Coronary artery (tissue), 2 donors: ENCODE measurements at regions not wholly inside any gene's neighbourhood (a gene's known extent, or its start where the extent isn't known, plus 50 kb on each side); places are given as distances from the start of the nearest gene placed in this dataset.

Experiments
- DNase-seq: peaks from one replicate; pipeline ENCODE4 v3.0.0-alpha.2; 2017; ENCODE audit warnings: low spot score
- H3K27ac ChIP-seq, 2 donors: fragments of 200-600 bp; sonication (generic); one replicate each; pipeline ENCODE4 v1.5.1; 2016 to 2019
- H3K4me3 ChIP-seq: fragments of 200-600 bp; sonication (generic); 2 replicates; pipeline ENCODE4 v1.5.1; 2016; ENCODE audit warnings: mild to moderate bottlenecking, moderate library complexity
- TF ChIP-seq, protein P1 (sequence below): fragments of 200-600 bp; sonication (generic); IDR thresholded peaks from one replicate; pipeline ENCODE4 v1.5.1; 2019; ENCODE audit warnings: antibody characterized with exemption

DNA sequence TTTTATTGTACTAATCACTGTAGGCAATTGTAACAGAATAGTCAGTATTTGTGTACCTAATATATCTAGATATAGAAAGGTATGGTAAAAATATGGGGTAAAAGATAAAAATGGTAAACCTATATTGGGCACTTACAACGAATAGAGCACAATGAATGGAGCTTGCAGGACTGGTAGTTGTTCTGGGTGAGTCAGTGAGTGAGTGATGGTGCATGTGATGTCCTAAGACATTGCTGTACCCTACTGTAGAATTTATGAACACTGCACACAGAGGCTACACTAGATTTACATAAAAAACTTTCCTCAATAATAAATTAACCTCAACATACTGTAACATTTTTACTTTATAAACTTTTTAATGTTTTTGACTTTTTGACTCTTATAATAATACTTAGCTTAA lies 274.3 kb upstream of the PPP2R3A start:
- no peak for DNase-seq
- TF ChIP-seq, protein P1, sequence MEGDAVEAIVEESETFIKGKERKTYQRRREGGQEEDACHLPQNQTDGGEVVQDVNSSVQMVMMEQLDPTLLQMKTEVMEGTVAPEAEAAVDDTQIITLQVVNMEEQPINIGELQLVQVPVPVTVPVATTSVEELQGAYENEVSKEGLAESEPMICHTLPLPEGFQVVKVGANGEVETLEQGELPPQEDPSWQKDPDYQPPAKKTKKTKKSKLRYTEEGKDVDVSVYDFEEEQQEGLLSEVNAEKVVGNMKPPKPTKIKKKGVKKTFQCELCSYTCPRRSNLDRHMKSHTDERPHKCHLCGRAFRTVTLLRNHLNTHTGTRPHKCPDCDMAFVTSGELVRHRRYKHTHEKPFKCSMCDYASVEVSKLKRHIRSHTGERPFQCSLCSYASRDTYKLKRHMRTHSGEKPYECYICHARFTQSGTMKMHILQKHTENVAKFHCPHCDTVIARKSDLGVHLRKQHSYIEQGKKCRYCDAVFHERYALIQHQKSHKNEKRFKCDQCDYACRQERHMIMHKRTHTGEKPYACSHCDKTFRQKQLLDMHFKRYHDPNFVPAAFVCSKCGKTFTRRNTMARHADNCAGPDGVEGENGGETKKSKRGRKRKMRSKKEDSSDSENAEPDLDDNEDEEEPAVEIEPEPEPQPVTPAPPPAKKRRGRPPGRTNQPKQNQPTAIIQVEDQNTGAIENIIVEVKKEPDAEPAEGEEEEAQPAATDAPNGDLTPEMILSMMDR: no peak
- no peak overlapping the region for H3K27ac ChIP-seq

DNA sequence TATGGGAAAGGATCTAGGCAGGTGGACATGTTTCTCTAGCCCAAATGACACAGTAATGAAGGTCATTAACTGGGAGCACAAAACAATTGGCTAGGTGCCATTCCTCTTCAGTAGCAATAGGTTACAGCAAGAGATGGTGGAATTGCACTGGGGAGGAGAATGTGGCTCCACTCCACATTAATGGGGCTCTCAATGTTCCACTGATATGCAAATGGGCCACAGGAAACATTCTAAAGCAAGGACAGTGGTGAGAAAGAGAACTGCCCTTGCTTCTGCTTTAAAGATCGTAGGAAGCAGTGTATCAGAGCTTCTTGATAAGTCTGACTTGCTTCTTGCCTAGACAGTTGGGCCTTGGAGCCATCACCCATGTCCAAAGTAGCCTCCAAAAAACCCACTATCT lies 271.4 kb upstream of the PPP2R3A start:
- TF ChIP-seq, protein P1: no peak
- H3K27ac ChIP-seq: no peak overlapping the region
- no peak for DNase-seq
- H3K4me3 ChIP-seq: no peak overlapping the region

More for the DNA sequence above, 274.3 kb upstream of the PPP2R3A start:
- no peak overlapping the region for H3K4me3 ChIP-seq

DNA sequence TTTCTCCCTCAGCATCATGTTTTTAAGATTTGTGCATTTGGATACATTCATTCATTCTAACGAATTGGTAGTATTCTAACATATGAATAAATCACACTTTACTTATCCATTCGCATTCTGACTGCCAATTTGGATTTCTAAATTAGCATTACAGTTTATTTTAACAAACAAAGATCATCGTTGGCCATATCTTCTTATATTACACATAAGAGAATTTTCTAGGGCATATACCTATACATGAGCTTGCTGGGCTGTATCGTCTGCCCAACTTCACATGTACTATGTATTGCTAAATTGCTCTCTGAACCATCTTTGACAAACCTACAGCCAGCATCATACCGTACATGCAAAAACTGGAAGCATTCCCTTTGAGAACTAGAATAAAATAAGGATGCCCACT lies 265.8 kb upstream of the PPP2R3A start:
- TF ChIP-seq, protein P1: no peak
- H3K4me3 ChIP-seq: no peak overlapping the region
- DNase-seq: no peak
- H3K27ac ChIP-seq: no peak overlapping the region

DNA sequence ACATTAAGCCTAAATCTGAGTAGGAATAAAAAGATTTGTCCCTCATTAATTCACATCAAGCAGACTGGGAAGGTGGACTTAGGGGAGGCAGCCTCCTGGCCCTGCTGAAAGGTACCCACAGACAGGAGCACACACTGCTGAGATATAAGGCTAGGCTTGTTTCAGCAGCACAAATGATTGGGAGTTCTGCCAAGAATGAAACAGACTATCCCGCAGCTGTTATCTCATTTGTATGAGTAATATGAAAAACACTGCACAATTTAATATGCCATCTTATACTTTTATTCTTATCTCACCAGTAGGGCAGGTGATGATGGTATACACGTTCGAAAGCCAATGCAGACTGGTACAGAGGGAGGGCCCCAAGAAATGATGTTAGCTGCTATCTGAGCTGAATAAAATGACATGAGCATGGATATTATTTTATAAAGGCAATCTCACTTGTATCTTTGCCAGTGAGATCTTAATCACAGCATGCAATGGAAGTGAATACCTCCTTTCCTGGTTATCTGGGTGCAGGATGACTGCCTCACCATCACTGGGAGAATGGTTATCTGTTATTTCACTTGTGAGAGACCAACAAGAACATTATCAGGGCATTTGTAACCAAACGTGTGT lies 258.7 kb upstream of the PPP2R3A start:
- no peak overlapping the region for H3K27ac ChIP-seq
- no peak for DNase-seq
- H3K4me3 ChIP-seq: no peak overlapping the region
- TF ChIP-seq, protein P1: no peak

DNA sequence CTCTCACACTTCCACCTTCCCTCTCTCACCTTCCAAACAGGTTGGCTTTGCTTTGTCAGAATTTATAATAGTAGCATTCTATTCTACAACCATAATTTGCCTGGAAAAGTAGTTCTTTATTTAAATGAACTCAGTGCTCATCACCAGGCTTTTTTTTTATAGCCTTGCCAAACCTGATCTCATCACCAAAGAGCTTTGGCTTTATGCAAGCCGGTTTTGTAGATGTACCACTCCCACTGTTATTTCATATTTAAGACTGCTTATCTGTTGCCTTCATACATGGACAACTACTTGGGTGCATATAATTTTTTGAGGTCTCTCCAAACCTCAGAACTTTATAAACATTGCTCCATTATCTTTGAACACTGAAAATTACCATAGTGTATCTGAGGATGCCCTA lies 246.1 kb upstream of the PPP2R3A start:
- Histone ChIP-seq H3K4me3 (no peak overlapping the region), H3K27ac (no peak overlapping the region)
- TF ChIP-seq, protein P1: no peak
- DNase-seq: no peak

DNA sequence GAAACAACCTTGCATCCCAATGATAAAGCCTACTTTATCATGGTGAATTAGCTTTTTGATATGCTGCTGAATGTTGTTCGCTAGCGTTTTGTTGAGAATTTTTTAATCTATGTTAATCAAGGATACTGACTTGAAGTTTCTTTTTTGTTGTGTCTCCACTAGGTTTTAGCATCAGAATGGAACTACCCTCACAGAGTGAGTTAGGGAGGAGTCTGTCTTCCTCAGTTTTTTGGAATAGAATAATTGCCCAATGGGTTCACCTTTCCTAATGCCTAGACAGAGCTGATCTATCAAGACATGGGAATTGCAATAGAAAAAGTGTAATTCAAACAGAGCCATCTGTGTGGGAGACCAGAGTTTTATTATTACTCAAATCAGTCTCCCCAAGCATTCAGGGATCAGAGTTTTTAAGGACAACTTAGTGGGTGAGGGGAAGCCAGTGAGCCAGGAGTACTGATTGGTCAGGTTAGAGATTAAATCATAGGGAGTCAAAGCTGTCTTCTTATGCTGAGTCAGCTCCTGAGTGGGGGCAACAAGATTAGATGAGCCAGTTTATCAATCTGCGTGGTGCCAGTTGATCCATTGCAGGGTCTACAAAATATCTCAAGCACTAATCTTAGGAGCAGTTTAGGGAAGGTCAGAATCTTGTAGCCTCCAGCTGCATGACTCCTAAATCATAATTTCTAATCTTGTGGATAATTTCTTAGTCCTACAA lies 237.4 kb upstream of the PPP2R3A start:
- Histone ChIP-seq H3K27ac (no peak overlapping the region), H3K4me3 (no peak overlapping the region)
- TF ChIP-seq, protein P1: no peak
- DNase-seq: no peak

DNA sequence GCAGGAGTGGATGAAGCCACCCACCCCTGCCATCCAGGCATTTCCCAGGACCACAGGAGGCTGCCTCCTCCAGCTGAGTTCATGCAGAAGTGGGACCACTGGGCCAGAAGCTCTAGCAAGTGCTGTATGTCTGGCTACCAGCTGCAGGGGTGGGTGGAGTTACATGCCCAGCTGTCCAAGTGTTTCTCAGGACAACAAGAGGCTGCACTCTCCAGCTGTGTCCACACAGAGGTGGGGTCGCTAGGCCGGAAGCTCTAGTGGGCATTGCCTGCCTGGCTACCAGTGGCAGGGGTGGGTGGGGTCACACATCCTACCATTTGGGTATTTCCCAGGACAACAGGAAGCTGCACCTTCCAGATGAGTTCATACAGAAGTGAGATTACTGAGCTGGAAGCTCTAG lies 234.0 kb upstream of the PPP2R3A start:
- Histone ChIP-seq H3K4me3 (no peak overlapping the region), H3K27ac (no peak overlapping the region)
- TF ChIP-seq, protein P1: no peak
- DNase-seq: no peak
